NCI-H345 (cell line): ENCODE measurements at regions not wholly inside any gene's neighbourhood (a gene's known extent, or its start where the extent isn't known, plus 50 kb on each side); places are given as distances from the start of the nearest gene placed in this dataset.
"Not testable (repeated sequence)": the region's sequence is repeated elsewhere in the genome, so short reads cannot be mapped to it uniquely, and the experiment has no call there.

ENCODE experiments used
- DNase-seq: peaks from one replicate; lab custom pipeline; 2025; lab: John Stamatoyannopoulos, UW

DNA sequence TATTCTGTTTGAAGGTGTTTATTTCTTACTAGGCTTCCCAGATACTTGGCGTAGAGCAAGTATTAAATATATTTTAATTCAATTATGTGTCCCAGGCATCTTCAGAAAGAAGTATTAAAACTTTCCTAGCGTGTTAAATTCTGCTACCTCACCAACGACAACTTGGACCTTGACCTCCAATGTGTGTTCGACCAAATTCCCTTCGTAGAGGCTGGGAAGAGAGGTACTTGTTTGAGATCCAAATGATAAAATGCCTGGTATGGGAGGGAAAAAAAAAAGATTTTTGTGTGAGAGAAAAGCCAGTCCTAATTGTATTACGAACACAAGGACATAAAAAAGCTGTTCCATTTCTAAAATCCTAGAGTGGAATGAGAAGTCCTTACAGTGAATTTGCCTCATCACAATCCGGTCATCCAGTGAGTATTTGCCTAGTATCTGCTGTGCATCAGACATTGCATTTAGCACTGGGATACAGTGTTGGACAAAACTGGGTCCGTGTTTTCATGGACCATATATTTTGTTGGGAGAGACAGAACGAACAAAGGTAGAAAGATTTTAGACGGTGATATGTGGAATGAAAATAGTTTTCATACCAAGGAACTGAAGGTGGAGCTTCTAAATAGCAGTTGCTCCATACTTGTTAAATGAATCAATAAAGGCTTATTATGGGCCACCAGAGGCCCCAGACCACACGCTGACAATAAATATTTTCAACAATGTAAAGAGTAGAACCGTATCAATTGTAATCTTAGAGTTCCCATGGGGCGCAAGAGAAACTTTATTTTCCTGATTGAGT lies 103.1 kb downstream of the KIF4B start:
- no peak for DNase-seq

DNA sequence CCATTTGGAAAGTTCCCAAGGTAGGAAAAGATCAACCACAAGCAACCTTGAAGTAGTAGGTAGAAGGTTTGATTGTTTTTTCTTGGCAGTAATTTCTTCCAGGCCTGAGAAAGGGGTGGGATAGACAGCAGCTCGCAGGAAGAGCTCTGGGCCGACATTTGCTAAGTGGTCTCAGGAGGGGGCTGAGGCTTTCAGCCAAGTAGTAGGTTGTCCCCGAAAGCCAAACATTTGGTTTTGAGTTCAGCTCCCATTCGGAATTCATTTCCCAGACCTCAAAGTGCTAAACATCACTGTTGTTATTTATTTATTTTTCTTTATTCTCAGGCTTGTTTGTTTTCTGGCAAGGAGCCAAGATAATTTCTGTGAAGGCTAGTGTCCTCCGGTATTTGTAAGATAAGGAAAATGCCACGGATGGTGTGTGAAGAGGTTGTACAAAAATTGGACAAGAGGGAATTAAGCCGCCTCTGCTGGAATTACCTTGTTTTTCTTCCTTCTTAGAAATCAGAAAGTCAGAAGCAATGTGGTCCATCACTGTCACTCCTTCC lies 112.1 kb downstream of the KIF4B start:
- DNase-seq: no peak

DNA sequence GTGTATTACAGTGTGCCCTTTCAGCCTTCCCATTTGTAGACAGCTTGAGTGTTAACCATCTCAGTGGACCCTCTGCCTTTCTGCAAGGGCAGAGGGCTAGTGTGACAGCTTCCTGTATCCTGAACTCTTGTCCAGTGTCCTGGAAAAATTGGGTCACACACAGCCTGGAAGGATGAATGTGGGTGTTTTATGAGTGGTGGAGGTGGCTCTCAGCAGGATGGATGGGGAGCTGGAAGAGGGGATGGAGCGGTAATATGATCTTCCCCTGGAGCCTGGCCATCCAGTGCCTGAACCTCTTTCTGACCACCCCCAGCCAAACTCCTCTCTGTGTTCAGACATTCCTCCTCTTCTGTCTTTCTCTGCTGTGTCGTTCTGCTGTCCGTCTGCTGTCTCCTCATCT lies 113.0 kb downstream of the KIF4B start:
- DNase-seq: no peak

DNA sequence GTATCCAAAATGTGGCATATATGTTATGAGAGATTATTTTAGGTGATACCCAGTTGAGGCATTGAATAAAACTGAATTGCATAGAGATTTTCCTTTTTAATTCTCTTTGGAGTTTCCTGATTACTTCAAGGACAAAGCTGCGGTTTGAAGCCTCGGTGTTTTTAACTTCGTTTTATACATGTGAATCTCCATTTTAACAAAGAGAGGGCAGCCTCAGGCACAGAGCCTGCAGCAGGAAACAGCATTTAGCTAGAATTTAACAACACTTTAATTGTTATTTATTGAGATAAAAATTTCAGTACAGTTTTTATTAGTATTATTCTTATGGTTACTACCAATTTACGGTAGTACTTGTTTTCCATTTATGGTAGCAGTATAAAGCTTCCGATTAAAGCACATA lies 114.0 kb downstream of the KIF4B start:
- no peak for DNase-seq

DNA sequence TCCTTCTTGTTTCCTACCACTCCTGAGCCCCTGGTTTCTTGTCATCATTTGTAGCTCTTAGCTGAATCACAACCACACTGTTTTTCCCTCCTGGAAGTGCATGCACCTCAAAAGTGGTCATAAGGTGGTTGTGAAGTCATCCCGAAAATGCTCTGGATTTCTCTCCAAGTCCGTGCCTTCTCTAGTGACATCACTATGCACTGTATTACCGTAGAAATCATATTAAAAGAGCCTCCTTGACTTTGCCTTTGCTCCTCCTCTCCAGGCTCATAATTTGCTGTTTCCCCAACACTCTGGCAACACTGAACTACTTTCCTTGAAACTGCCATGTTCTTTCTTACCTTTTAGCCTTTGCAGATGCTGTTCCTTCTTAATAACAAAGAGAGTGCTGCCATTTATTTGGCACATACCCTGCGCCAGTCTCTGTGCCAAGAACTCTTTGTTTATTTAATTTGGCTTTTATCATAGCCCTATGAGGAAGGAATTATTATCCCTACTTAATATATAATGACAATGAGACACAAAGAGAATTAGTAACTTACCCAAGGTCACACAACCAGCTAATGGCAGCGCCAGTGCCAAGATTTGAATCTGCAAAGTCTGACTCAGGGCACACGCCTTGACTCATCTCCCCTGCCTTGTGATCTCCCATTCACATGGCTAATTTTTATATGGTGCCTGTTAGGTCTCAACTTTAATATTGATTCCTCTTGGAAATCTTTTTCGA lies 115.4 kb downstream of the KIF4B start:
- DNase-seq: no peak

DNA sequence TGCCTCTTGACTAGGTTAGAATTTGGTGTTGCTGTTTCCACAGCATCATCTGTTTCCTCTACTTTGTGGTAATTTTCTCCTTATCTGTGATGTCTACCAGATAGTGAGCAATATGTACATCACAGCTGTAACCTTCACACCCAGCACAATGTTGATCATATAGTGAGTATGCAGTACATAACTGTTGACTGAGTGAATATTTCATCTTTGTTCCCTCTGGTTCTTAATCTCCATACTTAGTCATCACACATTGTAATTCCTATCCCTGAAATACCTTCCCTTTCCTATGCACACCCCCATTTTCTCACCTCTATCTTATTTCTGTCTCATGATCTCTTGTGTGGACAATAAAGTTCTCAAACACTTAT lies 115.9 kb downstream of the KIF4B start:
- no peak for DNase-seq

DNA sequence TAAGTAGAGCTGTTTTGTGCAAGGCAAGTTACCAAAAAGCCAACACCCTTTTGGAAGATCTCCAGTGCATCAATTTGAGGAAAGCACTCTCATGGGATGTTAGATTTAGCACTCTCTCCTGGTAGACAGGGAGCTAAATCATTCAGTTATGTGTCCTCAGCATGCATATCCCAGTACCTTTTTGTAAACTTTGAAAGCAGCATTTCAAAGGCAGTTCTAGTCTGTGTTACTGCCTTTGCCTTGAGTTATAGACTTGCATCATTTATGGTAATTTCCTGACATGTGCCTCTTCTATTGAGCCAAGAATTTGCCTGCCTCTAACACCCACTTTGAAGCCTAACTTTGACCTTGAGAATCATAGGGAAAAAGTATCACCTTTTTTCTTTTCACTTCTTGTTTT lies 120.6 kb downstream of the KIF4B start:
- DNase-seq: no peak

DNA sequence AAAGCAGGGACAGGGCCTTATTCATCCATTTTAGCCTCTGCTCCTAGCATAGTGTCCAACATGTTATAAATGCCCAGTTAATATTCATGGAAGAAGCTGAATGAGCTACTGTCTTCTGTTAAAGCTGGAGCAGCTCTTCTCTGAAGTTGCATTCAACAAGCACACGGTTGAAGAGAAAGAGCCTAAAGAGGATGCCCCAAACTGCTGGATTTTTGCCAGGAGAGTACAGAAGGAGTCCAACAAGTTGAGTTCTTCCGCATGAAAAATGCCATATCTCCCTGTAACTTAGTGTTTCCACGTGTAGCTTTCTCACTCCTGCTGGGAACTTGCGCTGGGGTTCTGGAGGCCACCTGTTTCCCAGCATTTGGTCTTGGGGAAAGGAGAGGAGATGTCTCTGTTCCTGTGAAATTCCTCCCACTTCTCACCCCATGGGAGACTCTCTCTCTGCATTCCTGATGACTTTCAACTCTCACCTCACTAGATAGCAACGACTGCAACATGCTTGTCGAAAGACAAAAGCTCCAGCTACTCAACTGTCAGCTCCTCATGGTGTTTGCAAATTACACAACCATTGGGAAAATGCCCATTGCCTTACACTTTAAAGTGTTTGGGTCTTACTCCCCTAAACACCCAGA lies 122.8 kb downstream of the KIF4B start:
- DNase-seq: no peak

DNA sequence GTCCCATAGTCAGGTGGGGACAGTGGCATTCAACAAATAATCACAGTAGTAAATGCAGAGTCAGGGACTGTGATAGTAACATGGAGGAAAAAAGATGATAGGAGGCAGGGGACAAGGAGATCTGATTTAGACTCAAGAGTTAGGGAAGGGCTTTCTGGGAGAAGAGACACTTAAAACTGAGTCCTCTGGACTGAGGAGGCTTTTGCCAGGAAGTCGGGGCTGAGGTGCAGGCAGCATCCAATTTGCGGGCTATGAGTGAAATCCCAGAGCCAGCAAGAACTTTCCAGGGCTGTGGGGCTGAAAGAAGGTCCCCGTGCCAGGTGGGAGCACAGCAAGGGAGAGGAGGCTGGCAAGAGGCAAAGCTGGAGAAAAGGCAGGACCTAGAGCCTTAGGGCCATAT lies 124.1 kb downstream of the KIF4B start:
- DNase-seq: no peak

DNA sequence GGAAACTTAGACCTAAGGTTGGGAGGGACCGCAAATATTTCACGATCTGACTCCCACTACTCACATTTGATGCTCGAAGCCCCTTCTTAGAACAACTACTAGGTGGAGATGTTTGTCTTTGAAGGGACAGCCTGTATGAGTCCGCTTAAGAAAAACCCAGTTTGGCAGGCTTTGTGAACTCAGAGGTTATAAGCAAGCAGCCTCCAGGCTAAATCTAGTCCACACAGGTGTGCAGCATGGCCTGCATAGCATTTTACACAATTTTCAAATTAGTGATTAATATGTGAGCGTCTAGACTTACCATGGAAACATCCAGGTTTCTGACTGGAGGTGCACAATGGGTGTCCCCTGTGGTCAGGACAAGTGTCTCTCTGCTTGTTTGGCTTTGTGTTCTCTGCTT lies 127.1 kb downstream of the KIF4B start:
- DNase-seq: no peak

DNA sequence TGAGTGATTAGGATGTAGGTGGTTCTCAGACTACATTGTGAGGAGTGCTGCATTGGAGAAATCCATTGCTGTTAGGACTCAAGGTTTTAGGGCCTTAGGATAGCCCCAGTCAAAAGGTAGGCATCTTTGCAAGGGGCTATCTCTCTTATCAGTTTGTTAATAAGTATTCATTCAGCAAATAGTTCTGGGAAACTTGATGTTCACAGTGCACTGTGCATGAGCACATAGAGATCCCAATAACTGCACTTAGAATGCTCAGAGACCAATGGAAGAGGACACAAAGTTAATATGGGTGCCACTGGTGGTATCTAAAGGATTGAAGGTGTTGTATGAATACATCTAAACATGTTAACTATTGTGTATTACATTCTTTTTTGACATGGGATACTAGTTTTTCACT lies 131.4 kb downstream of the KIF4B start:
- DNase-seq: no peak

DNA sequence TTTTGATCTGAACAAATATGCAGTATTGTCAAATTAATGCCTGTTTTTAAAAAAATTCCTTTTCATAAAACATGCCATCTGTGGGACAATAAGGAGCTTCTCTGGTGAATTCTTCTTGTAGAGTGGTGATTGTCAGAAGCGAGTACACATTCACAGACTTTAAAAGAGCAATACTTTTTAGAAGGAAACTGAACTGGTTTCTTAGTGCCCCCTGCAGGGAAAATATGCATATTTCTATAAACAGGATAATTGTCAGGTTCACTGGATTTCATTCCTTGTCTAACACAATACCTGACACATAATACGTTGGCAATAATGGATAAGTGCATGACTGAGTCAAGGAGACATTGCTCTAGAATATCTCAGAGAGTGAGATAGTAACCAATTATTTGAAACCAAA lies 133.7 kb downstream of the KIF4B start:
- DNase-seq: no peak

DNA sequence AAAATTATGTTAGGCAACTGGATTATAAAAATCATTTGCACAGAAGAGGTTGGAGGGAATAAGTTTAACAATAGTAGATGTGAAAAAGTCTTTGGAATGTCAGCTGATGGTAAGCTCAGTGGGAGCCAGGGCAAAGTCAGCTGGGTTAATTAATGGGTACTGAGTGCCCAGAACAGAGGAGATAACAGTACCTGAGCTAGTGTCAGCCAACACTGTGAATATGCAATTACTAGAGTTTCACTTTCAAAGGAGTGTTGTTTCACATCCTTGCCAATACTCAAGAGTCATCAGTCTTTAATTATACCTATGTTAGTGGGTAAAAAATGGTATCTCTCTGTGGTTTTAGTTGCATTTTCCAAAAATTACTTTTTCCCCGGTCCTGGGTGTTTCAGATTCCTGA lies 135.1 kb downstream of the KIF4B start:
- DNase-seq: no peak

DNA sequence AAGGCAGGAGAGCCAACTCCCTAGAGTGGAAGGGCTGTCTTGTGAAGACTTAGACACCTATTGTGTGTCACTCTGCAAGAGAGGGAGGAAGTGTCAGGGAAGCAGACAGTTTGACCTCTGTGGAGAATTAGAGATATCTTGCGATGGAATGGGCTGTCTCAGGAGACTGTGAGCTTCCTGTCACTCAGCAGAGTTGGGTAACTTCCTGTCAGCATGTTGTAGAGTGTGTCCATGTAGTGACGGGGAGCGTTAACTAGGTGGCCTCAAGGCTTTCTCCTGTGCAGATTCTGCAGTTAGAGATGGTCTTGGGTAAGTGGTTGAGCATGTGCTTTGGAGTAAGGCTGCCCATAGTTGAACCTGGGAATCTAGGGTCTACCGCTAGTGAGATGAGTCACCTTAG lies 136.5 kb downstream of the KIF4B start:
- no peak for DNase-seq

DNA sequence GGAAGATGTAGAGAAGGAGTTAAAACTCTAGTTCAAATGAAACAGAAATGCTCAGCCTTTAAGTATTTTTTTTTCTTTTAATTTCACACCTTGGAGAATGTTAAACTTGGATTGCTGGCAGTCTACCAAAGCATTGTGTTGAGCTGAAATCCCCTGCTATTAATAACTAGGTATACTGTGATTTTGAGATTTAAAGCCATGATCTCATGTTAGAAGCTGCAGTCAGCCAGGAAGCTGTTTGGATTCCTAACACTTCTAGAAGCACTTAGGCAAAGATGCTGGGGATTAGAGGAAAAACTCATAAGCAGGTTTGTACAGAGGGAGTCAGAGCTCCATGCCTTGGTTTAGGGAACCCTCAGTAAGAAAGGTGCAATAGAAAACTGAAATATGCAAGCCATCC lies 141.4 kb downstream of the KIF4B start:
- DNase-seq: no peak

DNA sequence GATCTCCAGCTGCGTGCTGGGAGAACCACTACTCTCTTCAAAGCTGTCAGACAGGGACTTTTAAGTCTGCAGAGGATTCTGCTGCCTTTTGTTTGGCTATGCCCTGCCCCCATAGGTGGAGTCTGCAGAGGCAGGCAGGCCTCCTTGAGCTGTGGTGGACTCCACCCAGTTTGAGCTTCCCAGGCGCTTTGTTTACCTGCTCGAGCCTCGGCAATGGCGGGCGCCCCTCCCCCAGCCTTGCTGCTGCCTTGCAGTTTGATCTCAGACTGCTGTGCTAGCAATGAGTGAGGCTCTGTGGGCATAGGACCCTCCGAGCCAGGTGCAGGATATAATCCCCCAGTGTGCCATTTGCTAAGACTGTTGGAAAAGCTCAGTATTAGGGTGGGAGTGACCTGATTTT lies 149.5 kb downstream of the KIF4B start:
- not testable (repeated sequence) for DNase-seq

DNA sequence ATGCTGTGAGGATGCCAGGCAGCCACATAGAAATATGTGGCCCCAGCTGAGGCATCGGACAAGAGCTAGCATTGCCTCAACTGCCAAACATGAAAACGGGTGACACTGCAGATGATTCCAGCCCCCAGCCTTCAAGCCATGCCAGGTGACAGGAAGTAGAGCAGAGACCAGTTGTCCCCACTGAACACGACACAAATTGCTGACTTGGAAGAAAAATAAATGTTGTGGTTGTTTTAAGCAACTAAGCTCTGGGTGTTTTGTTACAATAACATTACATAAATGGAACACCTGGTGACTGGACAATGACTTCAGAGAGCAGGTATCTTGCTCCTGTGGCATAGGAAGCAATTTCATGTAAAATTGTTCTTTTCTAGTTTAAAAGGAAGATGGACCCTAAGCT lies 154.2 kb downstream of the KIF4B start:
- no peak for DNase-seq

DNA sequence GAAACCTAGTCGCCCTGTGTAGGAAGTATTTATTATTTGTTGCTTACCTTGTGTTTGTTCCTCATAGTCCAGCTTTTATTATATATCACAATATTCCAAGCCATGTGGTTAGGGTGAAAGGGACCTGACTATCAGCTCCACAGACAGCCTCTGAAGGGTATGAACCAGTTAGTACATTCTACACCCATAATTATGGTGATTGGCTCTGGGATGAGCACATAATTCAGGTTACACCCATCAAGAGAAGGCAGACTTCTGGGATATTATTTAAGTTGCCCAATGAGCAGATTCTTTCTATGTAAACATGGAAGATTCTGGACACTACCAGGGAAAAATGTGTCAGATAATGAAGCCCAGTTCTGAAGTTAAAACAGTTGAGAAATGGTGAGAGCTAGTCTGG lies 168.0 kb downstream of the KIF4B start:
- no peak for DNase-seq

DNA sequence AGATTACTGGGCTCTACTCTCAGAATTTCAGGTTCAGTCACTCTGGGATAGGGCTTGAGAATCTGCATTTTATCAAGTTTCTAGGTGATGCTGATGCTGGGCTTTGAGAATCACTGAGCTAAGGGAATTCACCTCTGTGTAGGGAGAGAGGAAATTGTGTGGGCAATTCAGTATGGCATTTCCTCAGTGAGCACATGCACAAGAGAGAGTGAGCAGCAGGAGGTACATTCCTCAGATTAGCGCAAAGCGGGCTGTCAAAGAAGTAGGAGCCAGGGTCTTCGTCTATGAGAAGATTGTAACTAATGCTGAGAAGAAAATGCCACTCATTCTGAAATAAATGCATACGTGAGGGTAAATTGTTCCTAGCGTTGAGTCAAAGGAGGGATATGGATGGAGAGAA lies 175.9 kb downstream of the KIF4B start:
- DNase-seq: no peak

DNA sequence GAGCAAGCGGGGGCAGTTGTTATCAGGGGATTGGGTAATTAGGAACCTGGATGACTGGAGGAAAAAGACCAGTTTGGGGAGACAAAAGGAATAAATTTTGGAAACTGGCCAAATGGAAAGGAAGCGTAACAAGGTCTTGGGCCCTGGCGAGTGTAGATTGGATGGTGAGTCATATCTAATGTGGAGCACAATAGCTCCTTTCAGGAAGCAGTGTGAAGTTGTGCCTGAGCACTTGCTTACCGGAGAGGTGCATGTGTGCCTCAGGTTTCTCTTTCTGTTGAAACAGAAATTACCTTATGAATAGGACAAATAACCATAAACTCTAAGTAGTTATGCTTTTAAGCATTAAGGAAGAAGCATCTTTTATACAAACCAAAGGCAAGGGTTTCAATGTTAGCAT lies 176.4 kb downstream of the KIF4B start:
- peak; percentile 78 for DNase-seq

DNA sequence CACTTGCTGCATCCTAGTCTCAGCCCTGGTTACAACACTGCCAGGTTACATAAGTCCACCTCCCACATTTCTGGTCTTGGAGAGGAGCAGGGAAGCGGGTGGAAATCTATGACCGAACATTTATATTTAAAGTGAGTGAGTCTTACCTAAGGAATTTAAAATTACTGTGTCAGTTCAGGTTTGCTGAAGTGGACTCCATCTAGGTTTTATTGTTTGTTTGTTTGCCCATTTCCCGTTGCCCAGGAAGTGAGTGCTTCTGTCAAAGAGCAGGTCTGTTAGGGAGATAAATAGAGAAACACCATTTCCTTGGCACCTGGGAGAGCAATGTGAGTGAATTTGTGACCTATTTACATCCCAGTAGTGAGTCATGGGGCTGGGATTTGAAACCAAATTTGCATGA lies 179.5 kb downstream of the KIF4B start:
- peak; percentile 5 for DNase-seq

DNA sequence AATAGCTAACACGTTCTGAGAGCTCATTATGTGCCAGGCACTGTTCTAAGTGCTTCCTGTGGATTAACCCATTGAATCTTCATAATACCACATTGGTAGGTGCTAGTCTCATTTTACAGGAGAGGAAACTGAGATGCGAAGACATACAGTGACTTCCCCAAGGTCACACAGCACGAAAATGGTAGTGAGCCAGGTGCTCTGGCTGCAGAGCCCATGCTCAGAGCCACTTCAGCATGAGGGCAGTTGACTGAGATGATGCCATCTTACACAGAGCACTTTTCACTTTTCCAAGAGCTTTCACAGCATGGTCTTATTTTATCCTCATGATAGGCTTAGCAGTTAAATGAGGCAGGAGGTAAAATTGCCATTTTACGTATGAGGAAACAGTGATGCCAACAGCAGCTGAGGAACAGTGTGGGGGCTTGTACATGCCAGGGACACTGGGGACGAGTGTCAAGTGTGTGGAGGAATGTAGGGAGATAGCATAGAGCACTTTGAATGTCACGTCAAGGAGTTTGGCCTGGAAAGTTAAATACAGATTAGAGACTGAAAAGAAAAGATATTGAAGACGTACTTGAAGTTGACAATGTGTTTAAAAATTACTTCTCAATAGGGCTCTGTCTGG lies 180.0 kb downstream of the KIF4B start:
- DNase-seq: no peak

DNA sequence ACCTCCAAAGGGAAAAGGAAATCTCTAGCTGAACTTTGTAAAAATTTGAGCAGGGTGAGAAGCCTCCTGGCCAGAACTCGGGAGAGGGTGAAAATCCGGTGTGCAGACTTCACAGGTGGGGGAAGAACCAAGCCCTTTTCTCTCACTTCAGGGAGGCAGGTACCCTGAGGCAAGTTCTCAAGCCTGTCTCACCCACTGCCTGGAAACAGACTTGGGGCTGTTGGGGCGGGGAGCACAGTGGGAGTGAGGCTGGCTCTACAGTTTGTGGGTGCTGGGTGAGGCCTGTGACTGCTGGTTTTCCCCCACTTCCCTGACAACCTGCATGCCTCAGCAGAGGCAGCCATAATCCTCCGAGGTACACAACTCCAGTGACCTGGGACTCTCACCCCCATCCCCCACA lies 187.1 kb downstream of the KIF4B start:
- DNase-seq: no peak
